ENCODE measurements at regions not wholly inside any gene's neighbourhood (a gene's known extent, or its start where the extent isn't known, plus 50 kb on each side); places are given as distances from the start of the nearest gene placed in this dataset.
"Not testable (repeated sequence)": the region's sequence is repeated elsewhere in the genome, so short reads cannot be mapped to it uniquely, and the experiment has no call there.

DNA sequence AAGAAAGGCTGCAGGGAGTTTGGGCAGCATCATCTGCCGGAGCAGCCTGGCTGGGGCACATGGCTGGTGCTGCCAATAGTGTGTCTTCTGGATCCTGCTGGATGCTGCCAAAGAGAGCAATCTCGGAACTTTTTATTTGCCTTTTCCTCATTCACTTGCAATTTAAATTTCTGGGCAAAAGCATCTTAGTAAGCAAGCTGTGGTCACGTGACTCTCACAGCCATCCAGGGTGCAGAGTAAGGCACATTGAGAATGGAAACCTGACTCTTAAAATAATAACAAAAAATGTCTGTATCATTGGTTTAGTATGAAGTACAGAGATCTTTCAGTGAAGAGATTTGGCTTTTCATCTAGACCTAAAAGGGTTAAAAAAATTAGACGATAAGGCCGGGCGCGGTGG, 910.3 kb downstream of the STIM2 start:
- DNase-seq: no peak

- peak; percentile 15 for DNase-seq
Measured at GRCh38 chr4:27775156-27775555, 914.5 kb downstream of the STIM2 start.

- DNase-seq: no peak
Measured at GRCh38 chr4:27779827-27780226, 919.2 kb downstream of the STIM2 start.

- no peak for DNase-seq
Measured at GRCh38 chr4:27787195-27787594, 926.6 kb downstream of the STIM2 start.

DNA sequence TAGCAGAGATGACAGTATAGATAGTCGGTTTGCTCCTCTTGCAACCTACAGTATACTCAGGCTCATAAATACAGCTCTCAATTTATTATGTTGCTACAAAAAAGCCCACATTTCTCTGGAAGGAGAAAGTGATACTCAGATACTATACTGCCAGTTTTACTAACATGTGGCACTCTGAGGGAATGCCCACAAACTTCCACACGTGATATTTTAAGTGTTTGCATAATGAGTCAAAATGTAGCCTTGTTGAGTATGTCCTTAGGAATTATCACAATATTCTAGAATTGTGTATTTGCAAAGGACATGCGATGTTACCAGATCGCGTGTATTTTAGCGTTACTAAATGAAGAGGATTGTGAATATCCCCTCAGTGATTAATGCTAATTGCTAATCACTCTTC, 929.1 kb downstream of the STIM2 start:
- DNase-seq: no peak

- DNase-seq: no peak
Measured at GRCh38 chr4:27790911-27791310, 930.3 kb downstream of the STIM2 start.

GRCh38 chr4:27791640-27792039, 931.0 kb downstream of the STIM2 start:
- no peak for DNase-seq

DNA sequence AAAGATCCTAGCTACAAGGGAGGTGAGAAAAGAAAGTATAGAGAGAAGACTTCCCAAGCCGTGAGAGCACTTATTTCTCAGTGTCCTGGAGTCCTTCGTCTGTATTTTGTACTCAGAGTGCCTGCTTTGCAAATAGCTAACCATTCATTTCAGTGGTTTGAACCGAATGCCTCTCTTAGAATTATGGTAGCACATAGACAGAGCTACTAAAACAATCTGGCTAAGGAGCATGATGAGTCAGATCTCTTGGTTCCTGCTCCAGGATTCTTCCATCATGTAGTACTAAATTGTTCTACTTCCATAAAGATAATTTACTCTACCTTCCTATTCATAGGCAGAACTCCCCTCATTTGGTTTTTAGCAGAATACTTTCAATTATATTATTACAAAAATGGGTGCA, 946.6 kb downstream of the STIM2 start:
- no peak for DNase-seq

GRCh38 chr4:27811948-27812347, 951.3 kb downstream of the STIM2 start:
- no peak for DNase-seq

- DNase-seq: not testable (repeated sequence)
Measured at GRCh38 chr4:27813226-27813625, 952.6 kb downstream of the STIM2 start.

- DNase-seq: not testable (repeated sequence)
Measured at GRCh38 chr4:27813699-27814425, 953.2 kb downstream of the STIM2 start.

- no peak for DNase-seq
Measured at GRCh38 chr4:27819246-27819645, 958.6 kb downstream of the STIM2 start.

- no peak for DNase-seq
Measured at GRCh38 chr4:27828843-27829242, 968.2 kb downstream of the STIM2 start.

- no peak for DNase-seq
Measured at GRCh38 chr4:27830251-27830650, 969.6 kb downstream of the STIM2 start.

GRCh38 chr4:27835851-27836250, 975.2 kb downstream of the STIM2 start:
- no peak for DNase-seq

DNA sequence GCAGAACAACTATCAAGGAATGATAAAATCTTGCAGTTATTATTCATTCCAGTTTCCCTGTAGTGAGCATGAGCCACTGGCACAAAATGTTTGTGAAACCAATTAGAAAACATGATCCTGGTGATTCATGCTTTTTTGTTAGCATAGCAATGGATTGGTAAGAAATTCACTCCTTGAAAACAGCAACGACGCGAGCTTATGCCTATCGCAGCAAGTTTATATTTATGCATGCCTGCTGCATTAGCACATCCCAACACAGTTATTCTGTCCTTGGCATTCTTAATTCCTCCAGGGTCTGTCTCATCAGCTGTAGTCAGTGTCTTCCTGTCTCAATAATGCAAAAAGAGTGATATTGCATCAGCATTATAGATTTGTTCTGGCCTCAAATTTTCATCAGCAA, 975.9 kb downstream of the STIM2 start:
- DNase-seq: no peak

DNA sequence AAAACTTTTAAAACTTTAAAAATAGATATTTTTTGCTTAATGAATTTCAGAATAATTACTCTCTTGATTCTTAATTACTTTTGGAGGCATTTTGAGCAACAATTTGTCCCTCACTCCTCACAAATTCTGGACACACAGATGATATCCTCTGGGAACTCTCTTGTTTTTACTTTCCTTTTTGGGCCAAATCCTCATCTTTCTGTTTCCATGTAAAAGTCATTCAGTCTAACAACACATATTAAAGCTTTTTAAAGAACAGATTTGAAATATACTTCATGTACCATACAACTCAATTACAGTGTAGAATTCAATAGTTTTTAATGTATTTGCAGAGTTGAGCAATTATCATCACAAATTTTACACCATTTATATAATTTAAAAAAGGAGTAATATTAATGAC, 983.1 kb downstream of the STIM2 start:
- no peak for DNase-seq

GRCh38 chr4:27844376-27844775, 983.7 kb downstream of the STIM2 start:
- DNase-seq: no peak

GRCh38 chr4:27846951-27847350, 986.3 kb downstream of the STIM2 start:
- no peak for DNase-seq

DNA sequence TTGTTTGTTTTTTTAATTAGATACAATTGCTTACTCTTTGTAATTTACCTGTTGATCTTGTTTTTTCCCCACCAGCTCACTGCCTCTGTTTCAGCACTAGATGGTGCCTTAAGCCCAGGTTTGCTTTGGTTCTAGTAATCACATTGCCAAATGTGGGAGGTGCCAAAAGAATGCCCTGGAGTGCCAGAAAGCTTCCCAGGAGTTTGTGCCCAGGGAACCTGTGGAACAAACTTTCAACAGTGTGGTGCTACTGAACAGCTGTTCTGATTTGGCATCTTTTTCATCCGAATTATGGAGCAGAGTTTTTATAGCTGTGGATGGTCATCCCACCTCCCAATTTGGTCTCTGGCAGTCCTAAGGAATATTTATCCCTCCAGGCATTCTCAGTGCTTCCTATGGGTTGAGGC, 1000.7 kb downstream of the STIM2 start:
- DNase-seq: no peak

DNA sequence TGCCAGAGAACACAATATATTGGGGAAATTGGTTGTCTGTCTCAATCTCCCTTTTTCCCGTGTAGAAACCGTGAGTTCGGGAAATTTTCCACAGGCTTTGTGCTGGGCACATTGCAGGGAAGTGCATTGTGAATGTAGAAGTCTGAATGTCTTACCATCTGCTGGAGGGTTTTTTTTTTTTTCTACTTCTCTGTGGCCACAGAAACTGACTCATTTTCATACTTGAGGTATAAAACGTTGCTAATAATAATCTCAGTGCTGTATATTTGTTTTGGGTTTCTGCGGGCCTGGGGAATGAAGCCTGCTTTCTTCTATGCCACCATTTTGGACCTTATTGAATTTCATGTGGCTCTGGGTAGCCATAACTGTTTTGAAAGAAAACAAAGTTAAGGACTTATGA, 1001.2 kb downstream of the STIM2 start:
- no peak for DNase-seq

GRCh38 chr4:27873596-27873995, 1013.0 kb downstream of the STIM2 start:
- no peak for DNase-seq

DNA sequence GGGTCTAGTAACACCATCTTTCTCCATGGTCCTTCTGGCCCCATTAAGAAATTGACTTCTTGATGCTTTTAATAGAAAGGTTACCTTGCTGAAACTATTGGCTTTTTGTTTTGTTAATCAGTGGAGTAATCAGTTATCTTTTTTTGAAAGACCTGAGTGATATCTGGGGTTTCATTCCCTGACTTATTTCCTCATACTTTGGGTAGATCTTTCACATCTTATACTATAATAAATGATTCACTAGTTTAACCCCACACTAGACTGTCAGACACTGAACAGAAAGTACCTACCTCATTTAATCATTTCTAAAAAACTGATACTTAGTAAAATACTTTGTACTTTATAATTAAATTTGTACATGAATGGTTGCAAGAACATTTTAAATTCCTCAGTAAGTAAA, 1021.1 kb downstream of the STIM2 start:
- DNase-seq: no peak

DNA sequence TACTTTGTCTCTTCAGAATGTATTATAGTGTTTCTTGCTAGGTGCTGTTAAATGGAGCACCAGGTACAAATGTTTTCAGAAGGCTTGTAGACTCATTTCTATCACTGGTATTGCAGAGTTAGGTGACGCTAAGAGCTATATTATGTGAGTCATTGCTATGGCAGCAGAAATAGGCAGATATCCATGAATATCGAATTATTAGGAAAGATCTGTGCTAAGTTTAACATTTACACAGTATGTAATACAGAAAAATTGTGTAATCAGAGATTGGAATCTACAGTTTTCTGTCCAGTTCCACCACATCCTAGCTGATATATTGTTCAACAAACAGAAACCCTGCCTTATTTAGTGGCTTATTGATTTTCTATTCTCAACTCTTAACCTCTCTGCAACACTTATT, 1025.5 kb downstream of the STIM2 start:
- no peak for DNase-seq

GRCh38 chr4:27887646-27888045, 1027.0 kb downstream of the STIM2 start:
- no peak for DNase-seq
